HCT116 (cell line): ENCODE measurements at regions not wholly inside any gene's neighbourhood (a gene's known extent, or its start where the extent isn't known, plus 50 kb on each side); places are given as distances from the start of the nearest gene placed in this dataset.

Experiments
- EGR1 ChIP-seq: IDR thresholded peaks from 2 replicates; pipeline ENCODE4 v1.6.1; 2012; ENCODE audit warnings: low read depth
- EZH2 ChIP-seq: fragments of 200-600 bp; sonication (generic); IDR thresholded peaks from 2 replicates; pipeline ENCODE4 v1.6.1; 2017; ENCODE audit warnings: antibody characterized with exemption, mixed run types
- POLR2AphosphoS5 ChIP-seq: IDR thresholded peaks from 2 replicates; pipeline ENCODE4 v1.6.1; 2011; ENCODE audit warnings: mild to moderate bottlenecking, low read depth, low read length, moderate library complexity
- TCF7L2 ChIP-seq: IDR thresholded peaks from 2 replicates; pipeline ENCODE4 v1.7.0; 2011; ENCODE audit warnings: borderline replicate concordance, inconsistent platforms; ENCODE audit not compliant: insufficient read depth, insufficient read length; ENCODE audit errors: extremely low read depth
- YY1 ChIP-seq: IDR thresholded peaks from 2 replicates; pipeline ENCODE4 v1.6.1; 2011; ENCODE audit warnings: low read length, low read depth, moderate library complexity, mild to moderate bottlenecking; ENCODE audit not compliant: insufficient replicate concordance; ENCODE audit errors: extremely low read depth
- TF ChIP-seq, protein P1 (sequence below), 3 experiments: fragments of 200-600 bp in 1 of 3; sonication (generic) in 1 of 3; IDR thresholded peaks in 2 of 3; conservative IDR thresholded peaks in 1 of 3; 2 replicates each; pipeline ENCODE4 v1.5.1; 2012 to 2017; ENCODE audit warnings: low read depth in 2 of 3, low read length in 2 of 3, antibody characterized with exemption in 1 of 3, borderline replicate concordance in 1 of 3, control low read depth in 1 of 3, mild to moderate bottlenecking in 1 of 3, mixed read lengths in 1 of 3, mixed run types in 1 of 3, moderate library complexity in 1 of 3; ENCODE audit not compliant: insufficient read depth in 1 of 3

DNA sequence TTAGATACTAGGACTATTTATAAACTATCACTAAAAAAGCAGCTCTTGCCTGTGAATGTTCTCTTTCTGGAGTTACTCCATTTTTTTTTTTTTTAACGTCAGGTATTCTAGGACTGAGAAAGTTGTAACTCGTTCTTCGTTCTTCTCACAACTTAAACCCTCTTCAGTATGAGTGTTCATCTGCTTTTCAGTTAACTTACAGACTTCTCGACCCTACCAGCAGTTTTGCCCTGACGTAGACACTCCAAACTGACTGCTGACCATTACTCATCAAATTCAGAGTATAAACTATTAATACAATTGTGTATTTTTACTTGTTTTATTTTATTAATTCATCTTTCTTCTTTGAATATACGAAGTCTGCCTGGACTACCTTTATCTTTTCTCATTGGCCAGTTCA, 353.1 kb downstream of the GPR37 start:
- TF ChIP-seq EZH2: no peak
- TF ChIP-seq, protein P1, sequence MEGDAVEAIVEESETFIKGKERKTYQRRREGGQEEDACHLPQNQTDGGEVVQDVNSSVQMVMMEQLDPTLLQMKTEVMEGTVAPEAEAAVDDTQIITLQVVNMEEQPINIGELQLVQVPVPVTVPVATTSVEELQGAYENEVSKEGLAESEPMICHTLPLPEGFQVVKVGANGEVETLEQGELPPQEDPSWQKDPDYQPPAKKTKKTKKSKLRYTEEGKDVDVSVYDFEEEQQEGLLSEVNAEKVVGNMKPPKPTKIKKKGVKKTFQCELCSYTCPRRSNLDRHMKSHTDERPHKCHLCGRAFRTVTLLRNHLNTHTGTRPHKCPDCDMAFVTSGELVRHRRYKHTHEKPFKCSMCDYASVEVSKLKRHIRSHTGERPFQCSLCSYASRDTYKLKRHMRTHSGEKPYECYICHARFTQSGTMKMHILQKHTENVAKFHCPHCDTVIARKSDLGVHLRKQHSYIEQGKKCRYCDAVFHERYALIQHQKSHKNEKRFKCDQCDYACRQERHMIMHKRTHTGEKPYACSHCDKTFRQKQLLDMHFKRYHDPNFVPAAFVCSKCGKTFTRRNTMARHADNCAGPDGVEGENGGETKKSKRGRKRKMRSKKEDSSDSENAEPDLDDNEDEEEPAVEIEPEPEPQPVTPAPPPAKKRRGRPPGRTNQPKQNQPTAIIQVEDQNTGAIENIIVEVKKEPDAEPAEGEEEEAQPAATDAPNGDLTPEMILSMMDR (IDR thresholded peaks at IDR 0.05 in 2 of 3, conservative IDR thresholded peaks at IDR 0.05 in 1 of 3; ENCODE audit: borderline replicate concordance in 1 of 3, insufficient read depth in 1 of 3, low read depth in 2 of 3, low read length in 2 of 3): no peak
- TF ChIP-seq TCF7L2: no peak
- no peak for TF ChIP-seq EGR1
- TF ChIP-seq YY1: no peak
- TF ChIP-seq POLR2AphosphoS5: no peak
